ENCODE measurements at regions not wholly inside any gene's neighbourhood (a gene's known extent, or its start where the extent isn't known, plus 50 kb on each side); places are given as distances from the start of the nearest gene placed in this dataset.
"Not testable (repeated sequence)": the region's sequence is repeated elsewhere in the genome, so short reads cannot be mapped to it uniquely, and the experiment has no call there.

- TF ChIP-seq CTCF (IDR thresholded peaks at IDR 0.05; ENCODE audit: unreplicated experiment), result no peak
- H3K27ac Mint-ChIP-seq, result no peak overlapping the region
- no peaks in the 10 kb centered on the region for H3K27me3 Mint-ChIP-seq
- peaks cover 3% of the 10 kb centered on the region for H3K4me1 Mint-ChIP-seq (ENCODE audit: low read depth)
- H3K4me3 Mint-ChIP-seq (ENCODE audit: low read depth), result no peak overlapping the region
- no peaks in the 10 kb centered on the region for H3K36me3 Mint-ChIP-seq (ENCODE audit: insufficient read depth)
- no peaks in the 10 kb centered on the region for H3K9me3 Mint-ChIP-seq (ENCODE audit: low read depth)
- no peak for DNase-seq (ENCODE audit: low spot score, unreplicated experiment)
Measured at GRCh38 chr11:81570669-81571068, 1163.0 kb downstream of the FAM181B start.

GRCh38 chr11:81569999-81570398 is 1163.7 kb downstream of the FAM181B start:
- Mint-ChIP-seq H3K36me3 (ENCODE audit: insufficient read depth) (no peaks in the 10 kb centered on the region), H3K27me3 (no peaks in the 10 kb centered on the region), H3K27ac (no peak overlapping the region), H3K4me3 (ENCODE audit: low read depth) (no peak overlapping the region), H3K9me3 (ENCODE audit: low read depth) (no peaks in the 10 kb centered on the region), H3K4me1 (ENCODE audit: low read depth) (no peaks in the 10 kb centered on the region)
- no peak for DNase-seq (ENCODE audit: low spot score, unreplicated experiment)
- TF ChIP-seq CTCF (IDR thresholded peaks at IDR 0.05; ENCODE audit: unreplicated experiment), result peak; percentile 27

- no peak for TF ChIP-seq CTCF (IDR thresholded peaks at IDR 0.05; ENCODE audit: unreplicated experiment)
- H3K36me3 Mint-ChIP-seq (ENCODE audit: insufficient read depth), result no peaks in the 10 kb centered on the region
- H3K27me3 Mint-ChIP-seq, result no peaks in the 10 kb centered on the region
- H3K27ac Mint-ChIP-seq, result no peak overlapping the region
- DNase-seq (ENCODE audit: low spot score, unreplicated experiment), result no peak
- H3K4me3 Mint-ChIP-seq (ENCODE audit: low read depth), result no peak overlapping the region
- peaks cover 5% of the 10 kb centered on the region for H3K9me3 Mint-ChIP-seq (ENCODE audit: low read depth)
- H3K4me1 Mint-ChIP-seq (ENCODE audit: low read depth), result no peaks in the 10 kb centered on the region
Measured at GRCh38 chr11:81568918-81569317, 1164.7 kb downstream of the FAM181B start.

GRCh38 chr11:81548123-81548522 is 1185.5 kb downstream of the FAM181B start:
- Mint-ChIP-seq H3K36me3 (ENCODE audit: insufficient read depth) (no peaks in the 10 kb centered on the region), H3K4me3 (ENCODE audit: low read depth) (no peak overlapping the region), H3K4me1 (ENCODE audit: low read depth) (no peaks in the 10 kb centered on the region), H3K27ac (no peak overlapping the region), H3K9me3 (ENCODE audit: low read depth) (no peaks in the 10 kb centered on the region), H3K27me3 (no peaks in the 10 kb centered on the region)
- DNase-seq (ENCODE audit: low spot score, unreplicated experiment), result no peak
- TF ChIP-seq CTCF (IDR thresholded peaks at IDR 0.05; ENCODE audit: unreplicated experiment), result no peak

GRCh38 chr11:81539806-81540205 is 1193.9 kb downstream of the FAM181B start:
- not testable (repeated sequence) for H3K4me1 Mint-ChIP-seq (ENCODE audit: low read depth); H3K4me3 Mint-ChIP-seq (ENCODE audit: low read depth); H3K36me3 Mint-ChIP-seq (ENCODE audit: insufficient read depth); H3K27me3 Mint-ChIP-seq; DNase-seq (ENCODE audit: low spot score, unreplicated experiment); H3K9me3 Mint-ChIP-seq (ENCODE audit: low read depth); H3K27ac Mint-ChIP-seq

- no peaks in the 10 kb centered on the region for H3K27me3 Mint-ChIP-seq
- H3K27ac Mint-ChIP-seq, result no peak overlapping the region
- H3K4me3 Mint-ChIP-seq (ENCODE audit: low read depth), result no peak overlapping the region
- no peaks in the 10 kb centered on the region for H3K4me1 Mint-ChIP-seq (ENCODE audit: low read depth)
- DNase-seq (ENCODE audit: low spot score, unreplicated experiment), result no peak
- H3K36me3 Mint-ChIP-seq (ENCODE audit: insufficient read depth), result no peaks in the 10 kb centered on the region
- H3K9me3 Mint-ChIP-seq (ENCODE audit: low read depth), result peaks cover 3% of the 10 kb centered on the region
- no peak for TF ChIP-seq CTCF (IDR thresholded peaks at IDR 0.05; ENCODE audit: unreplicated experiment)
Measured at GRCh38 chr11:81515566-81515965, 1218.1 kb downstream of the FAM181B start.

Data from progenitor cell of endocrine pancreas (in vitro differentiated cells).